ENCODE measurements at regions not wholly inside any gene's neighbourhood (a gene's known extent, or its start where the extent isn't known, plus 50 kb on each side); places are given as distances from the start of the nearest gene placed in this dataset.

GRCh38 chr10:128994598-128995143 lies 472.4 kb upstream of the MGMT start:
- no peak for DNase-seq

GRCh38 chr10:128995676-128996075 lies 471.4 kb upstream of the MGMT start:
- no peak for DNase-seq

- no peak for DNase-seq
Measured at GRCh38 chr10:128996092-128996491, 470.9 kb upstream of the MGMT start.

GRCh38 chr10:128998101-128998805 lies 468.8 kb upstream of the MGMT start:
- no peak for DNase-seq

GRCh38 chr10:129004398-129004797 lies 462.6 kb upstream of the MGMT start:
- no peak for DNase-seq

GRCh38 chr10:129005080-129005479 lies 462.0 kb upstream of the MGMT start:
- no peak for DNase-seq

GRCh38 chr10:129005804-129006203 lies 461.2 kb upstream of the MGMT start:
- no peak for DNase-seq

- no peak for DNase-seq
Measured at GRCh38 chr10:129018511-129018910, 448.5 kb upstream of the MGMT start.

GRCh38 chr10:129020651-129021330 lies 446.2 kb upstream of the MGMT start:
- DNase-seq = no peak

- DNase-seq = no peak
Measured at GRCh38 chr10:129021594-129022304, 445.3 kb upstream of the MGMT start.

- no peak for DNase-seq
Measured at GRCh38 chr10:129023082-129023481, 444.0 kb upstream of the MGMT start.

- no peak for DNase-seq
Measured at GRCh38 chr10:129024046-129024445, 443.0 kb upstream of the MGMT start.

- no peak for DNase-seq
Measured at GRCh38 chr10:129025787-129026186, 441.3 kb upstream of the MGMT start.

- DNase-seq = no peak
Measured at GRCh38 chr10:129027906-129028305, 439.1 kb upstream of the MGMT start.

- DNase-seq = no peak
Measured at GRCh38 chr10:129028451-129028850, 438.6 kb upstream of the MGMT start.

- no peak for DNase-seq
Measured at GRCh38 chr10:129029051-129029450, 438.0 kb upstream of the MGMT start.

- DNase-seq = no peak
Measured at GRCh38 chr10:129029851-129030602, 437.0 kb upstream of the MGMT start.

- no peak for DNase-seq
Measured at GRCh38 chr10:129030603-129030895, 436.5 kb upstream of the MGMT start.

- peak; percentile 41 for DNase-seq
Measured at GRCh38 chr10:129030996-129031843, 435.8 kb upstream of the MGMT start.

- DNase-seq = no peak
Measured at GRCh38 chr10:129031844-129032150, 435.2 kb upstream of the MGMT start.

- no peak for DNase-seq
Measured at GRCh38 chr10:129032372-129033313, 434.4 kb upstream of the MGMT start.
